Ishikawa (cell line): ENCODE measurements at regions not wholly inside any gene's neighbourhood (a gene's known extent, or its start where the extent isn't known, plus 50 kb on each side); places are given as distances from the start of the nearest gene placed in this dataset.

Experiments
- CEBPB ChIP-seq: IDR thresholded peaks from 2 replicates; pipeline ENCODE4 v1.6.1; 2012
- CREB1 ChIP-seq: IDR thresholded peaks from 2 replicates; pipeline ENCODE4 v1.6.1; 2012; ENCODE audit warnings: low read depth
- EGR1 ChIP-seq: IDR thresholded peaks from 2 replicates; pipeline ENCODE4 v1.6.1; 2012
- EP300 ChIP-seq: IDR thresholded peaks from 2 replicates; pipeline ENCODE4 v1.6.1; 2012; ENCODE audit warnings: borderline replicate concordance
- FOXM1 ChIP-seq: IDR thresholded peaks from 2 replicates; pipeline ENCODE4 v1.6.1; 2012; ENCODE audit warnings: low read depth, borderline replicate concordance
- NFIC ChIP-seq: IDR thresholded peaks from 2 replicates; pipeline ENCODE4 v1.6.1; 2012
- RAD21 ChIP-seq: IDR thresholded peaks from 2 replicates; pipeline ENCODE4 v1.6.1; 2012; ENCODE audit warnings: low read depth
- TAF1 ChIP-seq: IDR thresholded peaks from 2 replicates; pipeline ENCODE4 v1.6.1; 2012; ENCODE audit warnings: low read depth, mild to moderate bottlenecking
- TCF12 ChIP-seq: IDR thresholded peaks from 2 replicates; pipeline ENCODE4 v1.6.1; 2012; ENCODE audit warnings: low read depth
- TEAD4 ChIP-seq: IDR thresholded peaks from 2 replicates; pipeline ENCODE4 v1.6.1; 2012
- YY1 ChIP-seq: IDR thresholded peaks from 2 replicates; pipeline ENCODE4 v1.6.1; 2012; ENCODE audit warnings: low read depth
- ZBTB7A ChIP-seq: IDR thresholded peaks from 2 replicates; pipeline ENCODE4 v1.6.1; 2012; ENCODE audit warnings: low read depth
- TF ChIP-seq, protein P1 (sequence below): IDR thresholded peaks from 2 replicates; pipeline ENCODE4 v1.6.1; 2012; ENCODE audit warnings: low read depth, mild to moderate bottlenecking
- TF ChIP-seq, protein P2 (sequence below): IDR thresholded peaks from 2 replicates; pipeline ENCODE4 v1.6.1; 2012
- TF ChIP-seq, protein P3 (sequence below): IDR thresholded peaks from 2 replicates; pipeline ENCODE4 v1.6.1; 2012

DNA sequence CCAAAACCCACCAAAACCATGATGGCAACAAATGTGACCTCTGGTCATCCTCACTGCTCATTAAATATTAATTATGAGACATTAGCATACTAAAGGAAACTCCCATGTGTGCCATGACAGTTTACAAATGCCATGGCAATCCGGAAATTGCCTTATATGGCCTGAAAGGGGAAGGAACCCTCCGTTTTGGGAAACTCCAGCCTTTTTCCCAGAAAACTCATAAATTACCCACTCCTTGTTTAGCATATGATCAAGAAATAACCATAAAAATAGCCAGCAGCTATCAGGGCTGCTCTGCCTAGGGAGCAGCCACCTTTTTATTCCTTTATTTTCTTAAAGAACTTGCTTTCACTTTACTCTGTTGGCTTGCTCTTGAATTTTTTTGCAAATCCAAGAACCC is 992.7 kb downstream of the NTRK3 start:
- TF ChIP-seq, protein P1, sequence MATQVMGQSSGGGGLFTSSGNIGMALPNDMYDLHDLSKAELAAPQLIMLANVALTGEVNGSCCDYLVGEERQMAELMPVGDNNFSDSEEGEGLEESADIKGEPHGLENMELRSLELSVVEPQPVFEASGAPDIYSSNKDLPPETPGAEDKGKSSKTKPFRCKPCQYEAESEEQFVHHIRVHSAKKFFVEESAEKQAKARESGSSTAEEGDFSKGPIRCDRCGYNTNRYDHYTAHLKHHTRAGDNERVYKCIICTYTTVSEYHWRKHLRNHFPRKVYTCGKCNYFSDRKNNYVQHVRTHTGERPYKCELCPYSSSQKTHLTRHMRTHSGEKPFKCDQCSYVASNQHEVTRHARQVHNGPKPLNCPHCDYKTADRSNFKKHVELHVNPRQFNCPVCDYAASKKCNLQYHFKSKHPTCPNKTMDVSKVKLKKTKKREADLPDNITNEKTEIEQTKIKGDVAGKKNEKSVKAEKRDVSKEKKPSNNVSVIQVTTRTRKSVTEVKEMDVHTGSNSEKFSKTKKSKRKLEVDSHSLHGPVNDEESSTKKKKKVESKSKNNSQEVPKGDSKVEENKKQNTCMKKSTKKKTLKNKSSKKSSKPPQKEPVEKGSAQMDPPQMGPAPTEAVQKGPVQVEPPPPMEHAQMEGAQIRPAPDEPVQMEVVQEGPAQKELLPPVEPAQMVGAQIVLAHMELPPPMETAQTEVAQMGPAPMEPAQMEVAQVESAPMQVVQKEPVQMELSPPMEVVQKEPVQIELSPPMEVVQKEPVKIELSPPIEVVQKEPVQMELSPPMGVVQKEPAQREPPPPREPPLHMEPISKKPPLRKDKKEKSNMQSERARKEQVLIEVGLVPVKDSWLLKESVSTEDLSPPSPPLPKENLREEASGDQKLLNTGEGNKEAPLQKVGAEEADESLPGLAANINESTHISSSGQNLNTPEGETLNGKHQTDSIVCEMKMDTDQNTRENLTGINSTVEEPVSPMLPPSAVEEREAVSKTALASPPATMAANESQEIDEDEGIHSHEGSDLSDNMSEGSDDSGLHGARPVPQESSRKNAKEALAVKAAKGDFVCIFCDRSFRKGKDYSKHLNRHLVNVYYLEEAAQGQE: no peak
- TF ChIP-seq, protein P2, sequence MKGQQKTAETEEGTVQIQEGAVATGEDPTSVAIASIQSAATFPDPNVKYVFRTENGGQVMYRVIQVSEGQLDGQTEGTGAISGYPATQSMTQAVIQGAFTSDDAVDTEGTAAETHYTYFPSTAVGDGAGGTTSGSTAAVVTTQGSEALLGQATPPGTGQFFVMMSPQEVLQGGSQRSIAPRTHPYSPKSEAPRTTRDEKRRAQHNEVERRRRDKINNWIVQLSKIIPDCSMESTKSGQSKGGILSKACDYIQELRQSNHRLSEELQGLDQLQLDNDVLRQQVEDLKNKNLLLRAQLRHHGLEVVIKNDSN: no peak
- TF ChIP-seq EP300 (no peak), EGR1 (no peak), TAF1 (no peak), CREB1 (no peak), FOXM1 (no peak)
- TF ChIP-seq, protein P3, sequence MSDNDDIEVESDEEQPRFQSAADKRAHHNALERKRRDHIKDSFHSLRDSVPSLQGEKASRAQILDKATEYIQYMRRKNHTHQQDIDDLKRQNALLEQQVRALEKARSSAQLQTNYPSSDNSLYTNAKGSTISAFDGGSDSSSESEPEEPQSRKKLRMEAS: no peak

DNA sequence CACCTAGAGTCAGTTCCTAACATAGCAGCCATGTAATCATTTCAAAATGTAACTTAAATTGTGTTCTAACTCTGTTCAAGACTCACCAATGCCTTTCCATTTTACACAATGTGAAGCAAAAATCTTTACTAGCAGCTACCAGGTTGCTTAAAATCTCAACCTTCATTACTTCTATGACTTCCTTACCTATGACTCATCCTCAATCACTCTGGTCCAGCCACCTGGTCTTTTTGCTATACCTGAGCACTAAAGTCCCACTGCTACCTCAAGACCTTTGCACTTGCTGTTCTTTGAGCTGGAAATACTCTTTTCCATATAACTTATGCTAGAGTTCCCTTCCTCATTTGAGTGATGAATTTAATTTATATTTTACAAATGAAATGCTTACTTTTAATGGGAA is 993.2 kb downstream of the NTRK3 start:
- TF ChIP-seq ZBTB7A: no peak
- no peak for TF ChIP-seq RAD21
- no peak for TF ChIP-seq CREB1
- no peak for TF ChIP-seq CEBPB
- no peak for TF ChIP-seq EP300
- no peak for TF ChIP-seq TAF1
- TF ChIP-seq, protein P2: no peak
- TF ChIP-seq, protein P1: no peak

DNA sequence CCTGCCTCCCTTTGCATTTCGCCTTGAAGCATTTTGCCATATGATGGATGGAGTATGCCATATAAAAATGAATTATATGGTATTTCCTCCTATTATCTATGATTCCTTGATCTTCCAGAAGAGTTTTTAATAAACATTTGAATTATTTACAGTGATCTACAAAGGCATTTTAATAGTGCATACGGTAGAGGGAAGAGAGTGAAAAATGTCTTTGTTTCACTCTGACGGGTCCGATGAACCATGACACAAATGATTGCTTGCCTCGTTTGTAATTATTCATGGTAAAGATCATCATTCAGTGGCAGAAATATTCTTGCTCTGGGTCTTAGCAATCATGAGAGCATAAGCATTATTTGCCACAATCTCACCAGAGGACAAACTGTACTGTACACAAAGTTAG is 1010.9 kb downstream of the NTRK3 start:
- TF ChIP-seq EGR1 (no peak), EP300 (no peak), YY1 (no peak), ZBTB7A (no peak)
- TF ChIP-seq, protein P1: no peak

DNA sequence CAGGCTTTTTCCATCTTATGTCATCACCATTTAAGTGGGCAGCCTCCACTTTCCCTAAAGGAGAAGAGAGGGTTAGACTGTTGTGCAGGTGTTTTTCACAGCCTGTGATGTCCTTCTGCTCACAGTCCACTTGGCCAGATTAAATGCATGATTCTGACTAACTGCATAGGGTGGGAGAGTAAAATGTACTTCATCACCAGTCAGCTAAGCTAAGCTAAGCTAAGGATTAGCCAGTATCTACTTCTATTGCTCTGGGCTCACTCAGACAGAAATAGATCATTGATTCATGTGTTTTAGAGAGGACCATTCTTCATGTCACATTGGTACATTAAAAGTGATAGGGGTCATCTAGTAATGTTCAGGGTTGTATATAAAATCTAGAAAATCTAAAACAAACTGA is 1013.1 kb downstream of the NTRK3 start:
- no peak for TF ChIP-seq YY1
- no peak for TF ChIP-seq RAD21
- no peak for TF ChIP-seq EP300
- TF ChIP-seq TEAD4: no peak
- no peak for TF ChIP-seq EGR1
- no peak for TF ChIP-seq TCF12
- TF ChIP-seq, protein P1: no peak
- no peak for TF ChIP-seq CEBPB
- TF ChIP-seq FOXM1: no peak
- TF ChIP-seq, protein P3: no peak
- TF ChIP-seq CREB1: no peak
- TF ChIP-seq, protein P2: no peak
- no peak for TF ChIP-seq TAF1
- no peak for TF ChIP-seq NFIC
